ENCODE measurements at regions not wholly inside any gene's neighbourhood (a gene's known extent, or its start where the extent isn't known, plus 50 kb on each side); places are given as distances from the start of the nearest gene placed in this dataset.
"Not testable (repeated sequence)": the region's sequence is repeated elsewhere in the genome, so short reads cannot be mapped to it uniquely, and the experiment has no call there.

DNA sequence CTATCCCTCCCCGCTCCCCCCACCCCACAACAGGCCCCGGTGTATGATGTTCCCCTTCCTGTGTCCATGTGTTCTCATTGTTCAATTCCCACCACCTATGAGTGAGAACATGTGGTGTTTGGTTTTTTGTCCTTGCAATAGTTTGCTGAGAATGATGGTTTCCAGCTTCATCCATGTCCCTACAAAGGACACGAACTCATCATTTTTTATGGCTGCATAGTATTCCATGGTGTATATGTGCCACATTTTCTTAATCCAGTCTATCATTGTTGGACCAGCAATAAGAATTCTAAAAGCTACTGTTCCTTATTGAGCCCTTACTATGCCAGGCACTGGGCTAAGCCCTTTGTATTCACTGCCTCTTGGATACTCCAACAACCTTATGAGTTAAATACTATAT lies 411.2 kb downstream of the MED13L start:
- TF ChIP-seq POLR2AphosphoS5, EP300, POLR2A (IDR thresholded peaks at IDR 0.05): not testable (repeated sequence)
- TF ChIP-seq, protein P1, sequence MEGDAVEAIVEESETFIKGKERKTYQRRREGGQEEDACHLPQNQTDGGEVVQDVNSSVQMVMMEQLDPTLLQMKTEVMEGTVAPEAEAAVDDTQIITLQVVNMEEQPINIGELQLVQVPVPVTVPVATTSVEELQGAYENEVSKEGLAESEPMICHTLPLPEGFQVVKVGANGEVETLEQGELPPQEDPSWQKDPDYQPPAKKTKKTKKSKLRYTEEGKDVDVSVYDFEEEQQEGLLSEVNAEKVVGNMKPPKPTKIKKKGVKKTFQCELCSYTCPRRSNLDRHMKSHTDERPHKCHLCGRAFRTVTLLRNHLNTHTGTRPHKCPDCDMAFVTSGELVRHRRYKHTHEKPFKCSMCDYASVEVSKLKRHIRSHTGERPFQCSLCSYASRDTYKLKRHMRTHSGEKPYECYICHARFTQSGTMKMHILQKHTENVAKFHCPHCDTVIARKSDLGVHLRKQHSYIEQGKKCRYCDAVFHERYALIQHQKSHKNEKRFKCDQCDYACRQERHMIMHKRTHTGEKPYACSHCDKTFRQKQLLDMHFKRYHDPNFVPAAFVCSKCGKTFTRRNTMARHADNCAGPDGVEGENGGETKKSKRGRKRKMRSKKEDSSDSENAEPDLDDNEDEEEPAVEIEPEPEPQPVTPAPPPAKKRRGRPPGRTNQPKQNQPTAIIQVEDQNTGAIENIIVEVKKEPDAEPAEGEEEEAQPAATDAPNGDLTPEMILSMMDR (IDR thresholded peaks at IDR 0.05), result not testable (repeated sequence)

Measured in upper lobe of left lung (tissue), 4 donors.